HG02943 (cell line): ENCODE measurements at regions not wholly inside any gene's neighbourhood (a gene's known extent, or its start where the extent isn't known, plus 50 kb on each side); places are given as distances from the start of the nearest gene placed in this dataset.
"Not testable (repeated sequence)": the region's sequence is repeated elsewhere in the genome, so short reads cannot be mapped to it uniquely, and the experiment has no call there.

Source experiments
- ATAC-seq: cut with Tn5 transposase; IDR thresholded peaks from one replicate; pipeline ENCODE4 v1.9.1; 2021; ENCODE audit warnings: mild to moderate bottlenecking, low read depth, moderate library complexity; ENCODE audit not compliant: unreplicated experiment

- ATAC-seq = not testable (repeated sequence)
Measured at GRCh38 chr2:194504876-194505275, 1152.2 kb upstream of the SLC39A10 start.

- no peak for ATAC-seq
Measured at GRCh38 chr2:194495046-194495445, 1162.0 kb upstream of the SLC39A10 start.

- no peak for ATAC-seq
Measured at GRCh38 chr2:194494401-194494800, 1162.6 kb upstream of the SLC39A10 start.

GRCh38 chr2:194491409-194492115, 1165.5 kb upstream of the SLC39A10 start:
- ATAC-seq = no peak

- no peak for ATAC-seq
Measured at GRCh38 chr2:194486326-194486725, 1170.7 kb upstream of the SLC39A10 start.

- ATAC-seq = no peak
Measured at GRCh38 chr2:194483041-194483440, 1174.0 kb upstream of the SLC39A10 start.

- no peak for ATAC-seq
Measured at GRCh38 chr2:194465641-194466040, 1191.4 kb upstream of the SLC39A10 start.

- no peak for ATAC-seq
Measured at GRCh38 chr2:194464964-194465638, 1191.9 kb upstream of the SLC39A10 start.

GRCh38 chr2:194462883-194463282, 1194.1 kb upstream of the SLC39A10 start:
- ATAC-seq = not testable (repeated sequence)

GRCh38 chr2:194455358-194455757, 1201.7 kb upstream of the SLC39A10 start:
- ATAC-seq = no peak

GRCh38 chr2:194452504-194452903, 1204.5 kb upstream of the SLC39A10 start:
- no peak for ATAC-seq

- ATAC-seq = no peak
Measured at GRCh38 chr2:194445226-194445625, 1211.8 kb upstream of the SLC39A10 start.

- ATAC-seq = no peak
Measured at GRCh38 chr2:194443926-194444325, 1213.1 kb upstream of the SLC39A10 start.

GRCh38 chr2:194424683-194425209, 1232.3 kb upstream of the SLC39A10 start:
- ATAC-seq = no peak

GRCh38 chr2:194411221-194411620, 1245.8 kb upstream of the SLC39A10 start:
- no peak for ATAC-seq

- ATAC-seq = no peak
Measured at GRCh38 chr2:194395818-194396217, 1261.2 kb upstream of the SLC39A10 start.

- no peak for ATAC-seq
Measured at GRCh38 chr2:194385376-194385775, 1271.7 kb upstream of the SLC39A10 start.

- ATAC-seq = no peak
Measured at GRCh38 chr2:194383401-194383800, 1273.6 kb upstream of the SLC39A10 start.

GRCh38 chr2:194382221-194382620, 1274.8 kb upstream of the SLC39A10 start:
- ATAC-seq = no peak

- ATAC-seq = no peak
Measured at GRCh38 chr2:194380011-194380410, 1277.0 kb upstream of the SLC39A10 start.

GRCh38 chr2:194367390-194367789, 1289.6 kb upstream of the SLC39A10 start:
- ATAC-seq = not testable (repeated sequence)

- no peak for ATAC-seq
Measured at GRCh38 chr2:194363878-194364277, 1293.1 kb upstream of the SLC39A10 start.
